Kasumi-1 (cell line): ENCODE measurements at regions not wholly inside any gene's neighbourhood (a gene's known extent, or its start where the extent isn't known, plus 50 kb on each side); places are given as distances from the start of the nearest gene placed in this dataset.

ENCODE experiments used
- DNase-seq, 2 experiments: peaks; one replicate each; lab custom pipeline; 2025; lab: John Stamatoyannopoulos, UW

DNA sequence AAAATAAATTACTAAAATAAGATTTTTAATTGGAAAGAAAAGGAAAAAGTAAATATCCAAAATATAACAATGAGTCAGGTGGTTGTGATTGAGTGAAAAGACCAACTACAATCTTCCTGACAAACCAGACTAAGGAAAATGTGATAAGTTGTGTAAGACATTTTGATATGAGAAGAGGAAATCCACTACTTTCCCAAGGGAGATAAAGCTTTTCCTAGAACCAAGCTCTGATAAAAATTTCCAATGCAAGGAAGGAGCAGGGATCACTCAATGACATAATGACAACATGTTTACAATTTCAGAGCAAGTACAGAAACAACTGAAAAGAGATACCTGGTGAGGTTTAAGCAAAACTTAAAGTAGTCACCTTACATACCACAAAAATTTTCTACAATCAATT lies 305.1 kb upstream of the RASGEF1B start:
- no peak for DNase-seq

DNA sequence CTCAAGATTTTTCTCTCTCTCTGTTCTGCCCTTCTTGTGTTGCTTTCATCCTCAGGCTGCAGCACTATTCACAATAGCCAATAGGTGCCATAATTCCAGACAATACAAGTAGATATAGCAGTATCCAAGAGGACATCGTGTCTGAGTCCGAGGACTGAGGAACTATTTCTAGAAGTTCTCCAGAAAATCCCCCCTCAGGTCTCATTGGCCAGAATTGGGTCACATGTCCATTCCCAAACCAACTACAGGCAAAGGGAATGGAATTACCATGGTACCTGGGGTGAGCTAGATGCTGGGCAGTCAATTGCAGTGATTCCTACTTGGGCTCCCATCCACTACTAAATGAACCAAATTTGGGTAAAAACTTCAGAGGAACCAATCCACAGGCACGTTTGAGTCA lies 301.9 kb upstream of the RASGEF1B start:
- no peak for DNase-seq

DNA sequence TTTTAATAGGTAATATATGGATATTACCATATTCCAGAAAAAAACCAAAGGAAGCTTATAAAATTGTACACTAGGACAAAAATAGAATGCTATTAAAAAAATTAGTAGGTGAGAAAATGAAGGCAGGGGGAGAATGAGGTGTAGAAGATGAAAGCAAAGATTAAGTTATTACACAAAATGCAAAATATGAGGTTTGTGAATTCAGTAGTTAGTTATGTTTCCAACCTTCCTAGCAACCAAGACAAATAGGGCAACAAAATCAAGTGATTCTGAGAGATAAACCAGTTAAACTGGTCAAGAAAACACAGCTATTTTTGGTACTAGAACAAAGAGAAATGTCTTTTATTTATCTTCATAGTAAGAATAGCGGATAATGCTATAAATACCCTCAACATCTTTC lies 300.0 kb upstream of the RASGEF1B start:
- DNase-seq = no peak

DNA sequence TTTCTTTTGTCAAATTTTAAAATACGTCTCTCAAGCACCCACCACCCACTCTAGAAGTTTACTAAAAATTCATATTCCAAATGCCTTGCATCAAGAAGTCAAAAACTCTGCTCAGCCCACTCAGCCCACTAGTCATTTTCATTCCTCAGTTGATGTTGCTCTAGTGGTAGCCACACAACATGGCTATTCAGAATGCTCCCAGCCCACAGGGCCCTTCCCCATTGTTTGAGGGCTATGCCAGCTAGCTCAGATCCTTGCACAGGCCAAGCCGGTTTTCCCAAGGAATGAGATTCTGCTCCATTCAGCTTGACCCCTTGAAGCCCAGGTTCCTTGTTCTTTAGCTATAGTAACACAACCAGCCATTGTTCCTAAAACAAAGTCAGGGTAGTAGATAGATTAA lies 297.5 kb upstream of the RASGEF1B start:
- DNase-seq = no peak

DNA sequence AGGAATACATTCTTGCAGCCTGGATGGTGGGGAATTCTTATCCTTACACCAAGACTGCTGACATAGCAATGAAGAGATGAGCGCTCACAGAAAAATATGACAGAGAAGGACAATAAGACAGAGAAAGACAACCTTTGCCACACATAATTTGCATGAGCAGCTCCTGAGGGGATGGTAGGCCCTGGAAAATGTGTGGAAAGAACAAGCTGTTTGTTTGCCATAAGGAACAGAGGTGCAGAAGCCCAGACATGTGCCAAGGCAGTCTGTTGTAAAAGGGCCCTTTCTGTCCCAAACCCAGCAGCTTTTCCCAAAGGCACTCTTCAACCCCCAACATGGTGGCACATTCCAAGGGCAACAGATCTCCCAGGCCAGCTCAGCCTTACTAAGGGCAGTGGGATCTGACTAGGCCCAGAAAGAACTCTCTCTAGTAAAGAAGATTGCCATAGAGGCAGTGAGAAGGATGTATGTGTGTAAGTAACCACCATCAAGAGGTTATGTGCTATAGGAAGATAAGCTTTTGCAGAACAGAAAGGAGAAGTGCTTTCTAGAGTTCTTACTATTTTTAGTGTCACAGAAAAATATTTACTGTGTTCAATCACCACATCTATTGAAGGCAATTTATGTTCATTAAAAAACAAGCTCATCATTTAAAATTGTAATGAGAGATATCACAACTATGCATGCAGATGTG lies 287.0 kb upstream of the RASGEF1B start:
- peak; percentile 30 to 40 for DNase-seq

DNA sequence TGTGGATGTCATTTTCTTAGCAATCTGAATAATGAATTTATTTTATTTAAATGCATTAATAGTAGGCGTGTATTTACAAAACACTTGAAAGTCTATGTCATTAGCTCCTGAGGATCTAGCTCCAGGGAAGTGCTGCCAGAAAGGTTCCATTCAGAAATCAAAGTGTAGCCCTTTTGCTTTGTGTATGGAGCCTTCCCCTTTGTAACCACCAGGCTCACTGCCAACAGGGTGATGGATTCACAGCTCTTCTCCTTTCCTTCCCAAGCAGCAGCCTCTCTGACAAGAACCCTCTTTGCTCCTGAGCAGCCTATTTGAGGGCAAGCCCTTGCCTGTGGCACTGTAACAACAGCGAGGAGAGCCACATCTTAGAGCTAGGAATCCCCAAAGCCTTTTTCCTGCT lies 286.0 kb upstream of the RASGEF1B start:
- peak; percentile 40 to 55 for DNase-seq

DNA sequence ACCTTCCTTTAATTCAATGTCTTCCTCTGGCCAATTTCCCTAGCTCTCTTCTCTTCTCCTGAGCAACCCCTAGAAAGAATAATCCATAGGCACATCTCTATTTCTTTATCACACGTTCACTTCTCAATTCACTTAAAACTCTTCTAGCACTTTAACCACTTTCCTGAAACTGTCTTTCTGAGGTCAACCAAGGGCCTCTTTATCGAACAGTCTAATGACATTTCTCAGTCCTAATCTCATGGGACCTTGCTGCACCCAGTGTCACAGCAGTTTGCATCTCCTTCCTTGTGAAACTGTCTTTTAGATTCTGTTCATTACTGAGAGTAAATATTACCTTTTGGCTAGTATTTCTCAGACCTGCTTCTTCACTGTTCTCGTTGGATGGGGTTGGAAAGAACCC lies 285.3 kb upstream of the RASGEF1B start:
- no peak for DNase-seq

DNA sequence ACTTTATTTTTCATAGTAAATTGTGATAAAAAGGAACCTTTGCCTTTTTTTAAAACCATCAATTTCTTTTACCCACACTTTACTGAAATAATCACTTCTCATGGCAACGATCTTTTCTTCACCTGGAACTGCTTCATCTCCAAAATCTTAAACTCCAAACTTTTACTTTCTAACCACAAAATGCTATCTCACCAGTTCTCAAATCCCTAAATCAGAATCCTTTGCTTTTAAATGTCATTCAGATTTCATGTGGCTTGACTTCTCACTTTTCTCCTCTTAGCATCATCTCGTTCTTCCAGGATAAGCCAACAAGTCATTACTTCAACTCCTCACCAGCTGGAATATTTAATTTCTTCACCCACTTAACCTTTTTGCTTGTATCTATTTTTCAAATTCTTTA lies 284.3 kb upstream of the RASGEF1B start:
- no peak for DNase-seq

DNA sequence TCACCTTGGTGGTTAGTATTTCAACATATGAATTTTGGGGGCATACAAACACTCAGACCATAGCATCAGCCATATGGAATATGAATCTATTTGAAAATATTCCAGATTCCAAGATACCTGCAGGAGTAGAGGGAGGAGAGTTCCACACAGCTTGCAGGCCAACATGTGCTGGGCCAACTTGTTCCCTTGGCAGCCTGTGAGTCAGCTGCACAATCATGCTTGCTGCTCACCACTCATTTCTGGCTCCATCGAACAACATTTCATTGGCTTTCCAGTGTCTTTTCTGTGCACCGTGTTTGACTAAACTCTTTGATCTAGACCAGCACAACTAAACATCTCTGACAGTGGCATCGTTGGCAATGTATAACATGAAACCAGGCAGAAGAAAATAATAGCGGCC lies 282.5 kb upstream of the RASGEF1B start:
- DNase-seq = no peak

DNA sequence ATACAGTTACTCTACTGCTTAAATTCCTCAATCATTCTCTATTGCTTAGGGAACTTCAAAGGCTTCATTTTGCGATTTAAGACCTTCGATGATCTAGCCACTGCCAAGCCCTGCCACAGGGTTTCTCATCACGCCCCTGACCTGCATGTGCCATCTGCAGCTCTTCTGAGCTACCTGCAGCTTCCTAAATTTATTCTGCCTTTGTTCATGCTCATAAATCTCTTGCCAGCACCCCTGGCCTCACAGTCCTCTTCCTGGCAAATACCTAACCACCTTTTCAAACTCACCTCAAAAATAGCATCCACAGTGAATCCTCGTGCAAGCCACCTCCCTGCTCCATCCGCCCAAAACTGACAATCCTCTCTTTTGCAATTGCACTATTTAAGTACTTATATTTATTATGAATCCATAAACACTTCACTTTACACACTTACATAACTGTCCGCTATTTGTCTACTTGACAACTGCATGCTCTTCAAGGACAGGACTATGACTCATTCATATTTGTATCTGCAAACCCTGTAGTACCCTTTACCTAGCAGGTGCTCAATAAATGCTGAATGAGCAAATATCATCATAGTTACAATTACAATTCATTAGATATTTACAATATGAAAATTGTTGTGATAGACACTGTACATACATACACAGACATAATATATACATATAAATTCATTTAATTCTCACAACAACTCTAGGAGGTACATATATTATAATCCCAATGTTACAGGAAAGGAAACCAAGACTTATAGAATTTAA lies 280.0 kb upstream of the RASGEF1B start:
- no peak for DNase-seq

DNA sequence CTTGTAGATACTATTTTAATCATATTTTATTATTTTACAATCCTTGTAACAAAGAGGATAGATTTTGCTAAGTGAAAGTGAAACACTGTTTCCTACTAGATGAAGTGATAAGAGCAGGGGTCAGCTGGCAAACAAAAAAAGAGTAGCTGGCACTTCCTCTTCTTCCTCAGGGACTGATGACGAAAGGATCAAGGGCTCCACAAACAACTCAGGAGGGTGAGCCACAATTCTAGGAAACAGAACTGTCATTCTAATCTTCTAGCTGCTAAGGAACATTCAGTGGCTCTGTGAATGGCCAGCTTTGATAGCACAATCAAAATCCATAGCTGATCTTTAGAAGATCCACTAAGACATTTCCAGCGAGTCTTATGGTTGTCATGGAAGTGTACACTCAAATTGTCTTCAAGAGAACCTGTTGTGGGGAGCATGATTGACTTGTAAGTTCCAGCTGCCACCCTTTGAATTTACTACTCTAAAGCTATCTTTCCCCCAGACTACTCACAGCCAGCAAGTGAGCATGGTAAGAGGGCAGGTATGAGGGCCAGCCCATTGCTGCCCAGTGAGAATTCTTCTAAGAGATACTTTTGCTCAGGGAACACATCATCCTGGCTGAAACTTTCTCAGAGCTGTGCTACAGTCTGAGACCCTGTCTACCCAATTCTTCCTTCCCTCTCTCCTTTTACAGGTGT lies 275.7 kb upstream of the RASGEF1B start:
- DNase-seq = peak; percentile 74 to 79

DNA sequence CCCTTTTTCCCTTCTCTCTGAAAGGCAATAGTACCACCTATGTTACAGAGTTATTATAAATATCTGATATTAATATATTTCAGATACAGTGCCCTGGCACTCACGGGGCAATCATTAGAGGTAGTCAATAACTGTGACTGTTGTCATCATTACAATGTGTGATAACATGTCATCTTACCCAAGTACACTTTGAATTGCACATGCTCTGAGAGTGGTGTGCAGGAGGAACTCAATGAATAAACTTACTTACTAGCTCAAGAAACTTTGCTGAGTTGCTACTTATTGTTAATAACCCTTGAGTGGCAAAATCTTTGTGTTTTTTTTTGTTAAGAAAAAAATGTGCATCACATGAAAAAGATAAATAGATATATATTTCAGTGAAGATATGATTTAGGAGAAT lies 275.1 kb upstream of the RASGEF1B start:
- no peak for DNase-seq

DNA sequence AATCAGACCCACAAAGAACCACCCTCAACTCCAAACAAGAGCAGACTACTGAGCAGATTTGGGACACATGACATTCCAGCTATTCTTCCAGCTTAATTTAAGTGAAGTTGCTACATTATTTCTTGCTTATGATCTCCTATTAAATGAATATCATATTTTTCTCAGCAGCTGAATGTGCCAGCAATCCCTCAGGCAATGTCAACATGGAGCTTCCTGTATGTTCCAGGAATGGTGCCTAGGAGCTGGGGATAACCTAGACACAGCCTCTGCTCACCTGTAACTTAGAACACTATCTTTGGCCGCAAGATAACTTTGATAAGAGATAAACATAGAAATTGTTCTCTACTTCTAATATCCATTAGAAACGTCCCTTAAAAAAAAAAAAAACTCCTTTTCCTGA lies 274.4 kb upstream of the RASGEF1B start:
- no peak for DNase-seq

DNA sequence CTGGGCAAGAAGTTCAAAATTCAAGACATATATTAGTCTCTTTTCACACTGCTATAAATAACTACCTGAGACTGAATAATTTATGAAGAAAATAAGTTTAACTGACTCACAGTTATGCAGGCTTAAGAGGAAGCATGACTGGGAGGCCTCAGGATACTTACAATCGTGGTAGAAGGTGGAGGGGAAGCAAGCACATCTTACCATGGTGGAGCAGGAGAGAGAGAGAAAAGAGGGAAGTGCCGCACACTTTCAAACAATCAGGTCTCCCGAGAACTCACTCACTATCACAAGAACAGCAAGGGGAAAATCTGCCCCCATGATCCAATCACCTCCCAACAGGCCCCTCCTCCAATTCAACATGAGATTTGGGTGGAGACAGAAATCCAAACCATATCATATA lies 273.3 kb upstream of the RASGEF1B start:
- DNase-seq = peak; percentile 12 to 29

DNA sequence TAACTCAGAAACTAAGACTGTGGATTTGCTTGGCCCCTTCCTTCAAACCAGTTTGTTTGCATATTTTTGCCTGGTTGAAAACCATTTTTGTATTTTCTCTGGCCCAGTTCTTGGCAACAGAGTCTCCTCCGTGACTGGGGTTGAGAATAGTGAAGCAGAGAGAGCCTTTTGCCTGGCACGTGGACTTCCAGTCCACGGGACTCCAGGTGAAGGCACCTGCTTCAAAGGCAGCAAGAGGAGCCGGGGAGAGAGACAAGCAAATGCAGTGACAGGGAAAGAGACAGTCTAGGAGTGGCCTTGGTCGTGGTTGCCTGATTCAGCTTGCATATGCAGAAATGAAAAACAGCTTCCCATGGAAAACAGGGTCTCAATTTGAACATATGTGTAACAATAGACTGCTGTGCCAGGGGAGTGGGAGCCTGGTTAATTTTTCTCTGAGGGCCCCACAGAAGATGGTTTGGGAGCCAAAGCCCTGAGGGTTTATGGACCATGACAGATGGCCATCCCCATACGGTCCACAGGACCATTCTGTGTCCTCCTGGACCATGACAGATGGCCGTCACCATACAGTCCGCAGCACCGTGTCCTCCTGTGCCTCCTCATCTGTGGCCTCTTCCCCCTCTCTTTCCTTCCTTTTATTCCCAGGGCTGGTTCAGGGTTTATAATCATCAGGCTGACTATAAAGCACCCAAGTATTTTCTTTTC lies 272.2 kb upstream of the RASGEF1B start:
- no peak for DNase-seq

DNA sequence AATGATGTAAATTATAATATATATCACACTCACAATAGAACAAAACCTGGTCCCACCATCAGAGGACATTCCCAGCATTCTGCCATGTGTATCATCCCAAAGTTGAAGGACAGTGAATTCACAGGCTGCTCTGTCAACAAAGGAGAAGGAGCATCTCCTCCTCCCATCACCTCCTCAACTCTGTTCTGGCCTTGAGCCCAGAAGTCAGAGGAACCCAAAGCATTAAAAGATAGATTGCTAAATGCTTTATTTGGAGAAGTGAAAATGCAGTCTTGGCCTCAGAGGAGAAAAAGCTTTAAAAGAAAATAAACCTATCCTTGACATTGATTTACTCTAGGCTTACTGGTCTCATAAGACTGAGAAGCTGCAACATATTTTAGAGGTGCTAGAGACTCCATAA lies 268.8 kb upstream of the RASGEF1B start:
- no peak for DNase-seq

DNA sequence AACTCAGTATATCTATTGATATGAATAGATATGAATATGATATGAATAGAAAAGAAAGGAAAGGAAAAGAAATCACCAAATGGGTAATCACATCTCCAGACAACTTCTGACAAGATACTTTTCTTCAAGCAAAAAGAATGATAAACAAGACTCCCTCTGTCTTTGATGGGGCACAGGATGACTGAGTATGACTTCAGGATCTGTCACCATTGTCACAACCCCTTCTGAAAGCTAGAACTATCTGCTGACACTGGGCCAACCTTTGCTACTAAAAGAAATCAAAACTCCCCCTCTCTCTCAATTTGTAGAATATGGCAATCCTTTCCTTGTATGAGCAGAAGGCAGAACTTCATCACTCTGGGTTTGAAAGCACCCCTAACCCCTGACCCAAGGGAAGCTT lies 267.2 kb upstream of the RASGEF1B start:
- DNase-seq = no peak

DNA sequence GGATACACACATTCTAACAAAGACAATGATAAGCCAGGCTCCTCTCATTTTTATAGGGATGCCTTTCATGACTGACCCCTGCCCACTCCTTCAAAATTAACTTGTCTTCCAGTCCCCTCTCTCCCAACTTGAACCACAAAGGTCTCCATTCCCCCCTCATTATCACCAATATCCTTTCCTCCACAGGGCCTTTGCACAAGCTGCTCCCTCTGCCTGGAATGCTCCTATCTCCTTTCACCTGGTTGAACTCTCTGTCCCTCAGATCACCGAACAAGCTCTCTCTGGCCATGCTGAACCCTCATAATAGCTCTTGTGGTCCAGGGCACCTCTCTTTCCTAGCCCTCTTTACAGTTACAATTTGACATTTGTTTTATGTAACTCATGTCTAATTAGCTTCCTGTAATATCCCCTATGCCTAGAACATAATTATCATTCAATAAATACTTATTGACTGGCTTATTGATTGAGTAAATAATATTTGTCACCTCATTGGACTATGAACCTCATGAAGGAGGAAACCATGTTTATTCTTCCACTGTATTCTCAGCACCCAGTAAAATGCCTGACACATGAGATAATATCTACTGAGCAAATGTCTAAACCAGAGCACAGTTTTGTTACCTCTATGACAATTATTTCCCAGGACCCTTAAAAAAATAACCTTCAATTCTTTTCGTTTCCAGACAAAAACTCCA lies 266.3 kb upstream of the RASGEF1B start:
- no peak for DNase-seq

DNA sequence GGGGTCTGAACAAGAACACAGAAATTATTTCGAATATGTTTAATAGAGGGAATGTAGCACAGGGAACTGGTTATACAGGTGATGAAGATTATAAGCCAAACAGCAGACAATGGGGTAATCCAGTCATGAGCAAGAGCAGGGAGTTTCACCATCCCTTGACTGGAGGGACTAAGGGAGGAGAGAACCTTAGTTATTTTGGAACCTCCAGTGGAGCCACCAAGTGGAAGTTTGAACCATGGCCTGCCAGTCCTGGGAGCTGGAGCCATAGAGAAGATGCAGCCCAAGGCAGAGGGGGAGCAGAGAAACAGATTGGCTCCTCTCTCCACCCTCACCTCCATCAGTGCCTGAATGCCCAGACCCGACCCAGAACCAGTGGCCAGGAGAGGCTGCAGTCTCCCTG lies 264.6 kb upstream of the RASGEF1B start:
- DNase-seq = no peak

DNA sequence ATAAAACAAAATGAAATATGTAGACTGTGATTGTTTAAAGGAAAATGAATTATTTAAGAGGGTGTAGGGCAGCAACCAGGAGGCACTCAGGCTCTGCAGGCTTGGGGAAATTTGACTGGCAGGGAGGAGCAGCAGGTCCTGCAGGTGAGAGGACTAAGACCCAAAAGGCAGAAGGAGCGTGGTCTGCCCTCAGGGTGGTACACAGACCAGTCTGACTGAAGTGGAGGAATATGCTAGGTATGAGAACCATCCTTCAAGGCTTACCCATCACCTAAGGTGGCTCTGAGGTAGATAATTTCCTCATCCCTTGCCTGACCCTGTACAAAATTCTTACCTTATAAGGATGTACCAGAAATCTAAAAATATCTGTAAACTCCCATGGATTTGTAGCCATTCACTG lies 261.3 kb upstream of the RASGEF1B start:
- DNase-seq = no peak

DNA sequence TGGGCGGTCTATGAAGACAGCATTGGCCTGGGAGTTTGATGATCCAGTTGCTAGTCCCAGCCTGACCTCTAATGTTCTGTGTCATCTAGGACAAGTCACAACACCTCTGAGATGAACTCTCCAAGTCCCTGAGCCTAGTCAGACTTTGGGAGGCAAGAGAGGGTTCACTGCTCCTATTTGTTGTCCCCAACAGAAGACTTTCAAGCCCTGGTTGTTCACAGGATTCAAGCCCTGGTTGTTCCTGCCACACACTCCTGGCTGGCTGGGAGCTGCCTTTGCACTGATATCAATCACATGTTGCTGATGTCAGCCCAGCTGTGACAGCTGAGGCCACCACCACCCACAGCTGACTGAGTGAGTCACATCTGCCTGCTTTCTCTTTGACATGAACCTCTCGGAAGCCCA lies 253.2 kb upstream of the RASGEF1B start:
- peak; percentile 19 to 32 for DNase-seq
